Thyroid gland (tissue), 4 donors: ENCODE measurements at regions not wholly inside any gene's neighbourhood (a gene's known extent, or its start where the extent isn't known, plus 50 kb on each side); places are given as distances from the start of the nearest gene placed in this dataset.

Experiments used
- DNase-seq, 2 donors: peaks; one replicate each; pipeline ENCODE4 v3.0.0-alpha.2; 2019
- H3K27ac ChIP-seq, 3 donors: fragments of 200-600 bp; sonication (generic); 1 replicate in 2 of 3; 2 replicates in 1 of 3; pipeline ENCODE4 v1.5.1; 2016 to 2019; ENCODE audit warnings: mild to moderate bottlenecking in 1 of 3, moderate library complexity in 1 of 3
- H3K27me3 ChIP-seq: fragments of 200-600 bp; sonication (generic); one replicate; pipeline ENCODE4 v1.5.1; 2019
- H3K36me3 ChIP-seq, 2 donors: fragments of 200-600 bp; sonication (generic); one replicate each; pipeline ENCODE4 v1.5.1; 2016 to 2019
- H3K4me1 ChIP-seq, 2 donors: fragments of 200-600 bp; sonication (generic); one replicate each; pipeline ENCODE4 v1.5.1; 2017 to 2019
- H3K4me3 ChIP-seq, 3 donors: fragments of 200-600 bp; sonication (generic); replicated peaks in 1 of 3; 1 replicate in 2 of 3; 2 replicates in 1 of 3; pipeline ENCODE4 v1.5.1; 2016; ENCODE audit warnings: mild to moderate bottlenecking in 1 of 3
- H3K9me3 ChIP-seq: fragments of 200-600 bp; sonication (generic); one replicate; pipeline ENCODE4 v1.5.1; 2017
- POLR2A ChIP-seq, 2 donors: fragments of 450-650 bp; IDR thresholded peaks; one replicate each; pipeline ENCODE4 v1.6.1; 2017; ENCODE audit warnings: antibody characterized with exemption in 2 of 2, mild to moderate bottlenecking in 2 of 2, moderate library complexity in 1 of 2
- WGBS, 2 donors: methylation state at CpG; one replicate each; pipeline ENCODE4 v1.1.5; 2017; 5-methylcytosine and 5-hydroxymethylcytosine counted together
- intact Hi-C: fragments of 100-400 bp; cut with DNase I; formaldehyde crosslinking; loops from one replicate; pipeline ENCODE4 v1.15.1; 2023
- TF ChIP-seq, protein P1 (sequence below), 6 experiments: fragments of 200-600 bp in 3 of 6; fragments of 450-650 bp in 3 of 6; sonication (generic) in 3 of 6; IDR thresholded peaks; one replicate each; pipeline ENCODE4 v1.5.1; 2016 to 2019; ENCODE audit warnings: antibody characterized with exemption in 6 of 6, mild to moderate bottlenecking in 2 of 6, inconsistent platforms in 1 of 6, moderate library complexity in 1 of 6

GRCh38 chr6:15906420-15907016, 222.4 kb upstream of the MYLIP start:
- TF ChIP-seq, protein P1, sequence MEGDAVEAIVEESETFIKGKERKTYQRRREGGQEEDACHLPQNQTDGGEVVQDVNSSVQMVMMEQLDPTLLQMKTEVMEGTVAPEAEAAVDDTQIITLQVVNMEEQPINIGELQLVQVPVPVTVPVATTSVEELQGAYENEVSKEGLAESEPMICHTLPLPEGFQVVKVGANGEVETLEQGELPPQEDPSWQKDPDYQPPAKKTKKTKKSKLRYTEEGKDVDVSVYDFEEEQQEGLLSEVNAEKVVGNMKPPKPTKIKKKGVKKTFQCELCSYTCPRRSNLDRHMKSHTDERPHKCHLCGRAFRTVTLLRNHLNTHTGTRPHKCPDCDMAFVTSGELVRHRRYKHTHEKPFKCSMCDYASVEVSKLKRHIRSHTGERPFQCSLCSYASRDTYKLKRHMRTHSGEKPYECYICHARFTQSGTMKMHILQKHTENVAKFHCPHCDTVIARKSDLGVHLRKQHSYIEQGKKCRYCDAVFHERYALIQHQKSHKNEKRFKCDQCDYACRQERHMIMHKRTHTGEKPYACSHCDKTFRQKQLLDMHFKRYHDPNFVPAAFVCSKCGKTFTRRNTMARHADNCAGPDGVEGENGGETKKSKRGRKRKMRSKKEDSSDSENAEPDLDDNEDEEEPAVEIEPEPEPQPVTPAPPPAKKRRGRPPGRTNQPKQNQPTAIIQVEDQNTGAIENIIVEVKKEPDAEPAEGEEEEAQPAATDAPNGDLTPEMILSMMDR (IDR thresholded peaks at IDR 0.05) = no peak
- TF ChIP-seq POLR2A (IDR thresholded peaks at IDR 0.05) = no peak
- Histone ChIP-seq H3K9me3 (no peaks in the 10 kb centered on the region), H3K27me3 (no peaks in the 10 kb centered on the region), H3K4me3 (no peak overlapping the region), H3K36me3 (no peaks in the 10 kb centered on the region), H3K4me1 (no peaks in the 10 kb centered on the region), H3K27ac (no peak overlapping the region)
- intact Hi-C loops = no loop called here
- 89 to 96% methylated on average over 10 of the region's 10 CpGs for WGBS, 2 donors
- DNase-seq = no peak

DNA sequence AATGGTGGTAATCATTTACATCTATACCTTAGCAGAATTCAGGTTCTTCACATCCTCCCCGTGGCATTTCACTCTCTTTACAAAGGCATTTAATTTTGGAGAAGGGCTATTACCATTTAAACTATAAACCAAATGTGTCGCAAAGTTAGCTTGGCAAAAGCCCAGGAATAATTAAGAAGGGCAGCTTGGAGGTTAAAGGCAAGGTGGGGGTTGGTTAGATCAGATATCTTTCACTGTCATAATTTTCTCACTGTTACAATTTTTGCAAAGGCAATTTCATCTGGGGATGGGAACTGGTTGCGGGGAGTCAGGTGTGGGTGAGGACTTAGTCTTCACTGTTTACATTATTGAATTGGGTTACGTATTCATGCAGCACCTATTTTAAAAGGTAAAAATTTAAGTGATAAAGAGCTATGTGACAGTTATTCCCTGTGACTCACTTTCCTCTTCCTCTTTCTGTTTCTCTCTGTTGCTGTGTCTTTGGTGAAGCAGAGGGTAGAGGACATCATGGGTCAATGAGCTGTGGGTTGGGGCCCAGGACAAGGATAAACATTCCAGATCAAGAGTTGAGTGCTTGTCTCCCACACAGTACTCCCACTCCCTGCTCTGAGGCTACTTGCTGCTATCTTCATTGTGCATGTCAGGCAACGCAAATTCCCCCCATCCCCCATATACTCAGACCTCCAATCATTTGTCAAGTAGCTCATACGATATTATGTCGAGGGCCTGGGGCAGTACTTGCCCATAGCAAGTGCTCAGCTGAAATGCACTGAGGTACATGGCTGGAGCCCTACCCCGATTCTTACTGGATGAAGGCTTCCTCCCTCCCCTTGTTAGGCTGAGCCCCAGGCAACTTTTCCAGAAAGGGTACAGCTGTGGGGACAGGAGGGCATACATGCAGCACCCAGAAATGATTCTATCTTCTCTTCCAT, 223.1 kb upstream of the MYLIP start:
- no peak overlapping the region for H3K27ac ChIP-seq
- intact Hi-C loops = no loop called here
- H3K36me3 ChIP-seq = no peaks in the 10 kb centered on the region
- no peaks in the 10 kb centered on the region for H3K4me1 ChIP-seq
- DNase-seq = no peak
- no peaks in the 10 kb centered on the region for H3K9me3 ChIP-seq
- WGBS, 2 donors = 70 to 73% methylated on average over 7 to 8 of the region's 8 CpGs
- no peaks in the 10 kb centered on the region for H3K27me3 ChIP-seq
- H3K4me3 ChIP-seq = no peak overlapping the region
- TF ChIP-seq, protein P1 (IDR thresholded peaks at IDR 0.05) = no peak

GRCh38 chr6:15904651-15905376, 224.1 kb upstream of the MYLIP start:
- H3K27ac ChIP-seq = no peak overlapping the region
- 84 to 85% methylated on average over 6 of the region's 6 CpGs for WGBS, 2 donors
- no peaks in the 10 kb centered on the region for H3K36me3 ChIP-seq
- H3K27me3 ChIP-seq = no peaks in the 10 kb centered on the region
- no peaks in the 10 kb centered on the region for H3K4me1 ChIP-seq
- no peak overlapping the region for H3K4me3 ChIP-seq
- no peaks in the 10 kb centered on the region for H3K9me3 ChIP-seq
- DNase-seq = no peak
- intact Hi-C loops = no loop called here
- TF ChIP-seq, protein P1 (IDR thresholded peaks at IDR 0.05) = no peak
- no peak for TF ChIP-seq POLR2A (IDR thresholded peaks at IDR 0.05)

DNA sequence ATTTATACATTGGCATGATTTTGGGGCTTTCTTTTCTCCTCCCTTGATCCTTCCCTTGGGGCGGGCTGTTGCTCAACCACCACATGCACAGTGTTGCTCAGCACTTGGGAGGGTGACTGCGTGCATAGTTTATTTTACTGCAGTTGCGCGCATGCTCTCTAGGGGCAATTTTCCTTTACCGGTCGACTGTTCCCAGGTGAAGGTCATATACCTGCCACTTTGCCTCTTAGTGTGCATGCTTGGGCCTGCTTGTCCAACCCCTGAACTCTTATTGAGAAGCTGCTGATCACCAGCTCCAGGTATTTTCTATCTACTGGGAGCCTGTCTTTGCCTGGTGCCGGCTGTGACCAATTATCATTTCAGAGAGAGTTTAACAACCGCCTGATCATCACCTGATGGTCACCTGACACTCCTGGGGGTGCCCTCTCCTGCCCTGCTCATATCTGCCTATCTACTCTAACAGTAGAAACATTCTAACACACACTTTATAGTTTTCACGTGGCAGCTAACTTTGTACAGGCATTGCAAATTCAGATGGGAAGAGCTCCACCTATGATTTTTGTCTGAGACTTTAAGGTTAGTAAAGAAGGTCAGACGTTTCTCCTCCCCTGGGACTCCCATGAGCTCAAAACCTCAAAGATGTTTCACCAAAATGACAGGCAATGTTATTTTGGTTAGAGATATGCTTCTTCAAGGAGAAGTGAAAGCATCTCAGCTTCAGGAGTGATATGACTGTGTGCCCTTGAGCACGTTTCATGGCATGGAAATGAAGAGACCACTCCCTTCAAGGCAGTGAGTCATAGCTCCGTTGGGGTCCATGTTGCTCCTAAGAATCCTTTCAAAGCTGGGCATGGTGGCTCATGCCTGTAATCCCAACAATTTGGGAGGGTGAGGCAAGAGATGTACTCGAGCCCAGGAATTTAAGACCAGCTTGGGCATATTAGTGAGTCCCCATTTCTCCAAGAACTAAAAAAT, 227.5 kb upstream of the MYLIP start:
- WGBS, 2 donors = 62 to 70% methylated on average over 12 to 13 of the region's 13 CpGs
- intact Hi-C loops = no loop called here
- Histone ChIP-seq H3K4me3 (no peak overlapping the region), H3K9me3 (no peaks in the 10 kb centered on the region), H3K4me1 (no peaks in the 10 kb centered on the region), H3K27ac (no peak overlapping the region), H3K36me3 (no peaks in the 10 kb centered on the region), H3K27me3 (no peaks in the 10 kb centered on the region)
- DNase-seq = peak in 1 of 2 donors; percentile 7
- TF ChIP-seq, protein P1 (IDR thresholded peaks at IDR 0.05) = no peak
- no peak for TF ChIP-seq POLR2A (IDR thresholded peaks at IDR 0.05)
